Effector CD8-positive, alpha-beta T cell (primary cell): ENCODE measurements at regions not wholly inside any gene's neighbourhood (a gene's known extent, or its start where the extent isn't known, plus 50 kb on each side); places are given as distances from the start of the nearest gene placed in this dataset.

Experiments
- DNase-seq: peaks from one replicate; lab custom pipeline; 2025; lab: John Stamatoyannopoulos, UW

GRCh38 chr18:78726326-78727056, 253.1 kb upstream of the SALL3 start:
- no peak for DNase-seq

- no peak for DNase-seq
Observed at GRCh38 chr18:78727057-78727739, 252.4 kb upstream of the SALL3 start.

- DNase-seq, result no peak
Observed at GRCh38 chr18:78727877-78728783, 251.5 kb upstream of the SALL3 start.

GRCh38 chr18:78728784-78729467, 250.7 kb upstream of the SALL3 start:
- DNase-seq, result no peak

- no peak for DNase-seq
Observed at GRCh38 chr18:78730546-78730945, 249.1 kb upstream of the SALL3 start.

GRCh38 chr18:78731016-78731397, 248.6 kb upstream of the SALL3 start:
- no peak for DNase-seq

GRCh38 chr18:78731398-78732032, 248.1 kb upstream of the SALL3 start:
- DNase-seq, result no peak

GRCh38 chr18:78732273-78733210, 247.1 kb upstream of the SALL3 start:
- DNase-seq, result no peak

GRCh38 chr18:78733762-78734613, 245.6 kb upstream of the SALL3 start:
- no peak for DNase-seq

GRCh38 chr18:78734614-78734945, 245.0 kb upstream of the SALL3 start:
- no peak for DNase-seq

- no peak for DNase-seq
Observed at GRCh38 chr18:78735131-78736014, 244.2 kb upstream of the SALL3 start.

- DNase-seq, result no peak
Observed at GRCh38 chr18:78736015-78736690, 243.5 kb upstream of the SALL3 start.

- no peak for DNase-seq
Observed at GRCh38 chr18:78737006-78737915, 242.4 kb upstream of the SALL3 start.

GRCh38 chr18:78738076-78738690, 241.4 kb upstream of the SALL3 start:
- DNase-seq, result no peak

GRCh38 chr18:78739115-78739514, 240.5 kb upstream of the SALL3 start:
- DNase-seq, result no peak
